ENCODE measurements at regions not wholly inside any gene's neighbourhood (a gene's known extent, or its start where the extent isn't known, plus 50 kb on each side); places are given as distances from the start of the nearest gene placed in this dataset.

DNA sequence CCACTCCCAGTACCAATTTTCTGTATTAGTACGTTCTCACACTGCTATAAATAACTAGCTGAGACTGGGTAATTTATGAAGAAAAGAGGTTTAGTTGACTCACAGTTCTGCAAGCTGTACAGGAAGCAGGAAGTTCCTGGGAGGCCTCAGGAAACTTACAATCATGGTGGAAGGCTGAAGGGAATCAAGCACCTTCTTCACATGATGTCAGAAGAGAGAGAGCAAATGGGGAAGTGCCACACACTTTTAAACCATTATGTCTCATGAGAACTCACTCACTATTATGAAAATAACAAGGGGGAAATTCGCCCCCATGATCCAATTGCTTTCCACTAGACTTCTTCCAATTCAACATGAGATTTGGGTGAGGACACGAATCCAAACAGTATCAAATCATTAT lies 271.4 kb downstream of the ETS1 start:
- TF ChIP-seq CTCF (IDR thresholded peaks at IDR 0.05): no peak
- Mint-ChIP-seq H3K4me3 (no peak overlapping the region), H3K36me3 (ENCODE audit: low read depth) (peaks cover 60% of the 10 kb centered on the region), H3K27me3 (no peaks in the 10 kb centered on the region), H3K27ac (peak overlapping the region; percentile 75), H3K4me1 (ENCODE audit: low read depth) (peaks cover 80% of the 10 kb centered on the region), H3K9me3 (peaks cover 43% of the 10 kb centered on the region)
- ChIA-PET CTCF (interaction anchor here (1.4 to 5.8 kb wide), 4 partner anchors 8 to 25 kb away, joined by 3 to 43 read pairs (median 4); no protein-coding TSS in a partner anchor), POLR2A (interaction anchor here (0.6 to 3.9 kb wide), 2 partner anchors 10 to 11 kb away, joined by 3 to 12 read pairs; no protein-coding TSS in a partner anchor)
- intact Hi-C loops (cut with micrococcal nuclease): no loop called here
- DNase-seq (no peak), ATAC-seq (no peak)

DNA sequence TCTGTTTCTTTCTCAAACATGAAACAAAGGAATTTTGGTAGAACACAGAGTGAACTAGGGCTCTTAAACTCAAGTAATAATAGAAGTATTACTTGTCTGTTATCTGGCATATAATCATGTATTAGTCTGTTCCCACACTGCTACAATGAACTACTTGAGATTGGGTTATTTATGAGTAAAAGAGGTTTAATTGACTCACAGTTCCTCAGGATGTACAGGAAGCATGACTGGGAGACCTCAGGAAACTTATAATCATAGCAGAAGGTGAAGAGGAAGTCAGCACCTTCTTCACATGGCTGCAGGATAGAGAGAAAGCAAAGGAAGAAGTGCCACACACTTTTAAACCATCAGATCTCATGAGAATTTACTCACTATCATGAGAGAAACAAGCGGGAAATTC lies 273.4 kb downstream of the ETS1 start:
- intact Hi-C loops (cut with micrococcal nuclease): no loop called here
- H3K27ac Mint-ChIP-seq: peak overlapping the region; percentile 75
- TF ChIP-seq CTCF (IDR thresholded peaks at IDR 0.05): no peak
- no peak overlapping the region for H3K4me3 Mint-ChIP-seq
- ATAC-seq (no peak), DNase-seq (no peak)
- peaks cover 41% of the 10 kb centered on the region for H3K9me3 Mint-ChIP-seq
- H3K36me3 Mint-ChIP-seq (ENCODE audit: low read depth): peaks cover 57% of the 10 kb centered on the region
- POLR2A ChIA-PET: interaction anchor here (1.0 kb wide), 1 partner anchor 14 kb away, joined by 3 read pairs; no protein-coding TSS in a partner anchor
- CTCF ChIA-PET: interaction anchor here (5.8 kb wide), 1 partner anchor 13 kb away, joined by 43 read pairs; no protein-coding TSS in a partner anchor
- H3K4me1 Mint-ChIP-seq (ENCODE audit: low read depth): peaks cover 83% of the 10 kb centered on the region
- no peaks in the 10 kb centered on the region for H3K27me3 Mint-ChIP-seq

- ChIA-PET POLR2A (interaction anchor here (1.4 kb wide), 1 partner anchor 145 kb away, joined by 6 read pairs; no protein-coding TSS in a partner anchor), CTCF (interaction anchor here (1.2 kb wide), 1 partner anchor 12 kb away, joined by 3 read pairs; no protein-coding TSS in a partner anchor)
- no peak for TF ChIP-seq CTCF (IDR thresholded peaks at IDR 0.05)
- ATAC-seq (peak; percentile 86), DNase-seq (no peak)
- intact Hi-C loops (cut with micrococcal nuclease): no loop called here
- peaks cover 44% of the 10 kb centered on the region for H3K36me3 Mint-ChIP-seq (ENCODE audit: low read depth)
- H3K4me1 Mint-ChIP-seq (ENCODE audit: low read depth): peaks cover 80% of the 10 kb centered on the region
- H3K9me3 Mint-ChIP-seq: peaks cover 31% of the 10 kb centered on the region
- peak overlapping the region; percentile 85 for H3K27ac Mint-ChIP-seq
- H3K4me3 Mint-ChIP-seq: no peak overlapping the region
- H3K27me3 Mint-ChIP-seq: no peaks in the 10 kb centered on the region
Observed at GRCh38 chr11:128311742-128312719, 275.3 kb downstream of the ETS1 start.

- H3K27me3 Mint-ChIP-seq: no peaks in the 10 kb centered on the region
- no peak overlapping the region for H3K4me3 Mint-ChIP-seq
- DNase-seq: peak; percentile 52
- peaks cover 77% of the 10 kb centered on the region for H3K4me1 Mint-ChIP-seq (ENCODE audit: low read depth)
- H3K36me3 Mint-ChIP-seq (ENCODE audit: low read depth): peaks cover 33% of the 10 kb centered on the region
- peaks cover 26% of the 10 kb centered on the region for H3K9me3 Mint-ChIP-seq
- CTCF ChIA-PET: no interaction called here
- ATAC-seq: peak; percentile 54
- intact Hi-C loops (cut with micrococcal nuclease): no loop called here
- TF ChIP-seq CTCF (IDR thresholded peaks at IDR 0.05): no peak
- H3K27ac Mint-ChIP-seq: peak overlapping the region; percentile 85
- POLR2A ChIA-PET: interaction anchor here (0.6 to 1.1 kb wide), 2 partner anchors 9 to 183 kb away, joined by 3 to 5 read pairs; no protein-coding TSS in a partner anchor
Observed at GRCh38 chr11:128310676-128311445, 276.5 kb downstream of the ETS1 start.
